RPMI8226 (cell line): ENCODE measurements at regions not wholly inside any gene's neighbourhood (a gene's known extent, or its start where the extent isn't known, plus 50 kb on each side); places are given as distances from the start of the nearest gene placed in this dataset.
A peak's percentile ranks its signal among the peaks of the same experiment; 100 is the strongest.

Experiments used
- DNase-seq: peaks from one replicate; pipeline ENCODE4 v3.0.0-alpha.2; 2015

GRCh38 chr1:177784936-177785335 lies 184.9 kb downstream of the SEC16B start:
- no peak for DNase-seq

GRCh38 chr1:177784409-177784808 lies 185.4 kb downstream of the SEC16B start:
- DNase-seq = no peak

GRCh38 chr1:177783051-177783450 lies 186.8 kb downstream of the SEC16B start:
- no peak for DNase-seq

- peak; percentile 55 for DNase-seq
Measured at GRCh38 chr1:177780096-177780700, 189.7 kb downstream of the SEC16B start.

- no peak for DNase-seq
Measured at GRCh38 chr1:177779166-177779965, 190.5 kb downstream of the SEC16B start.

GRCh38 chr1:177775924-177776323 lies 193.9 kb downstream of the SEC16B start:
- no peak for DNase-seq

GRCh38 chr1:177772386-177772960 lies 197.4 kb downstream of the SEC16B start:
- DNase-seq = no peak

GRCh38 chr1:177771688-177772087 lies 198.2 kb downstream of the SEC16B start:
- no peak for DNase-seq

- DNase-seq = no peak
Measured at GRCh38 chr1:177770096-177770495, 199.8 kb downstream of the SEC16B start.

GRCh38 chr1:177755851-177756560 lies 213.9 kb downstream of the SEC16B start:
- no peak for DNase-seq

GRCh38 chr1:177754603-177755002 lies 215.3 kb downstream of the SEC16B start:
- DNase-seq = no peak

GRCh38 chr1:177753655-177754054 lies 216.2 kb downstream of the SEC16B start:
- no peak for DNase-seq

- DNase-seq = no peak
Measured at GRCh38 chr1:177748080-177748801, 221.6 kb downstream of the SEC16B start.

GRCh38 chr1:177746155-177746554 lies 223.7 kb downstream of the SEC16B start:
- DNase-seq = no peak

GRCh38 chr1:177744906-177745305 lies 225.0 kb downstream of the SEC16B start:
- no peak for DNase-seq

- no peak for DNase-seq
Measured at GRCh38 chr1:177741476-177741875, 228.4 kb downstream of the SEC16B start.

- DNase-seq = no peak
Measured at GRCh38 chr1:177739780-177740179, 230.1 kb downstream of the SEC16B start.

- DNase-seq = no peak
Measured at GRCh38 chr1:177737456-177737855, 232.4 kb downstream of the SEC16B start.

GRCh38 chr1:177732178-177732577 lies 237.7 kb downstream of the SEC16B start:
- DNase-seq = no peak

GRCh38 chr1:177729646-177730045 lies 240.2 kb downstream of the SEC16B start:
- no peak for DNase-seq

- DNase-seq = no peak
Measured at GRCh38 chr1:177723533-177723932, 246.3 kb downstream of the SEC16B start.

- DNase-seq = no peak
Measured at GRCh38 chr1:177710696-177711620, 258.9 kb downstream of the SEC16B start.
